Caco-2 (cell line): ENCODE measurements at regions not wholly inside any gene's neighbourhood (a gene's known extent, or its start where the extent isn't known, plus 50 kb on each side); places are given as distances from the start of the nearest gene placed in this dataset.
A peak's percentile ranks its signal among the peaks of the same experiment; 100 is the strongest.

Experiments used
- BruUV-seq: library from RNA; stranded (reverse); fragments of 400-500 nt; replicated peaks from 2 replicates; lab custom pipeline; 2021; lab: Mats Ljungman, UMichigan
- CTCF ChIA-PET: fragments of 300-600 bp; sonication (Branson Sonifier 250); formaldehyde crosslinking; loops from one replicate; lab custom pipeline; 2022; ENCODE audit warnings: antibody characterized with exemption; lab: Charles Lee
- POLR2A ChIA-PET: fragments of 300-600 bp; sonication (Branson Sonifier 250); formaldehyde crosslinking; loops from one replicate; lab custom pipeline; 2022; ENCODE audit warnings: antibody characterized with exemption; lab: Charles Lee
- DNase-seq, 2 experiments: peaks; one replicate each; pipeline versions ENCODE4 v3.0.0 to v3.0.0-alpha.2; 2020 to 2022
- H3K27me3 ChIP-seq: replicated peaks from 2 replicates; pipeline ENCODE4 v1.6.0; 2011; ENCODE audit warnings: low read length; ENCODE audit not compliant: control insufficient read depth, insufficient read depth
- H3K36me3 ChIP-seq: 2 replicates; pipeline ENCODE4 v1.5.1; 2011; ENCODE audit warnings: low read length; ENCODE audit not compliant: control insufficient read depth, insufficient read depth
- H3K4me1 ChIP-seq: fragments of 250-450 bp; sonication (Bioruptor Pico); 2 replicates; pipeline ENCODE4 v1.5.1; 2020; ENCODE audit warnings: mild to moderate bottlenecking
- H3K4me3 ChIP-seq: 2 replicates; pipeline ENCODE4 v1.5.1; 2011; ENCODE audit warnings: low read depth, mild to moderate bottlenecking, control low read depth, low read length
- H3K9me3 ChIP-seq: fragments of 250-450 bp; sonication (Bioruptor Pico); 2 replicates; pipeline ENCODE4 v1.5.1; 2020; ENCODE audit warnings: mild to moderate bottlenecking, moderate library complexity
- H3K27ac Mint-ChIP-seq: one replicate; pipeline ENCODE4 v1.8.0; 2022; ENCODE audit warnings: mixed read lengths; ENCODE audit not compliant: unreplicated experiment
- H3K27me3 Mint-ChIP-seq: one replicate; pipeline ENCODE4 v1.8.0; 2022; ENCODE audit warnings: mixed read lengths; ENCODE audit not compliant: insufficient read depth, unreplicated experiment
- H3K36me3 Mint-ChIP-seq: one replicate; pipeline ENCODE4 v1.8.0; 2022; ENCODE audit warnings: mild to moderate bottlenecking, mixed read lengths; ENCODE audit not compliant: insufficient read depth, unreplicated experiment
- H3K4me1 Mint-ChIP-seq: one replicate; pipeline ENCODE4 v1.8.0; 2022; ENCODE audit warnings: low read depth, mixed read lengths; ENCODE audit not compliant: unreplicated experiment
- H3K4me3 Mint-ChIP-seq: one replicate; pipeline ENCODE4 v1.8.0; 2022; ENCODE audit warnings: mild to moderate bottlenecking, moderate library complexity, mixed read lengths; ENCODE audit not compliant: unreplicated experiment
- H3K9me3 Mint-ChIP-seq: one replicate; pipeline ENCODE4 v1.8.0; 2022; ENCODE audit warnings: mixed read lengths; ENCODE audit not compliant: unreplicated experiment
- CTCF ChIP-seq, 2 experiments: fragments of 200-600 bp in 1 of 2; IDR thresholded peaks; 1 replicate in 1 of 2; 2 replicates in 1 of 2; pipeline versions ENCODE4 v1.5.1 to v1.8.0; 2011 to 2022; ENCODE audit warnings: antibody characterized with exemption in 1 of 2, control low read depth in 1 of 2, inconsistent platforms in 1 of 2, low read depth in 1 of 2, low read length in 1 of 2, mild to moderate bottlenecking in 1 of 2, moderate library complexity in 1 of 2; ENCODE audit not compliant: insufficient read depth in 1 of 2, severe bottlenecking in 1 of 2, unreplicated experiment in 1 of 2
- intact Hi-C: fragments of 100-400 bp; cut with micrococcal nuclease; formaldehyde crosslinking; loops from one replicate; pipeline ENCODE4 v1.10.0; 2022; ENCODE audit not compliant: unreplicated experiment

DNA sequence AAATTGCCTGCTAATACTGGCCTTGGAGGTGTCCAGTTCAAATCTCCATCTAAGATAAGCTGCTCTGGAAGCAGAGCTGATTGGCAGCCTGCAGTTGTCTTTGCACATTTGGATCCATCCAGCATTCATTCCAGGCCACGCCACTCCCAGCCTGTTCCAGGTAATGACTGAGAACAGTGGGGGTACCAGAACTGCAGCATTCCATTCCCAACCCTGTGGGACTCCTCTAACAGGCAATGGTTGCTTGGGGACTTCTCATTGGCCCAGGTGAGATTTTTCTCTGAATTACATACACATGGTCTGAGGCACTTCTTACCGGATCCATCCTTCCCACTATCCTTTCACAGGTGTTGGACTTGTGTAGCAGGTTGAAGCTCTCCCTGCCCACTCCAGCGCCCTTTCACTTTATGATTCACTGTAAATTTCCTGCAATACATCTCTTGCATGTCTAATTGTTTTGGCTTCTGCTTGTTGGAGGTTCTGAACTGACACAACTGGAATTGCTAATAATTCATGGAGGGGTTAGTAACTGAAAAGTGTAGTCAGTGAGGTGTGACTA lies 206.1 kb upstream of the ZFHX3 start:
- Mint-ChIP-seq H3K4me3 (no peak overlapping the region), H3K4me1 (no peaks in the 10 kb centered on the region), H3K9me3 (no peaks in the 10 kb centered on the region), H3K27ac (no peak overlapping the region), H3K36me3 (no peaks in the 10 kb centered on the region), H3K27me3 (no peaks in the 10 kb centered on the region)
- ChIA-PET POLR2A (no interaction called here), CTCF (no interaction called here)
- 0 out of 2 replicates have a peak, but pooled peaks cover 3% of the 10 kb centered on the region for H3K9me3 ChIP-seq
- H3K4me3 ChIP-seq: no peak overlapping the region
- DNase-seq: peak; percentile 15 to 50
- no TSS peak for BruUV-seq
- H3K4me1 ChIP-seq: no peaks in the 10 kb centered on the region
- intact Hi-C loops: no loop called here
- no peak for TF ChIP-seq CTCF (IDR thresholded peaks at IDR 0.05; ENCODE audit: insufficient read depth in 1 of 2, low read depth in 1 of 2, low read length in 1 of 2, severe bottlenecking in 1 of 2, unreplicated experiment in 1 of 2)
- H3K27me3 ChIP-seq: no peaks in the 10 kb centered on the region
- H3K36me3 ChIP-seq: no peaks in the 10 kb centered on the region

- ChIA-PET CTCF (no interaction called here), POLR2A (no interaction called here)
- H3K36me3 Mint-ChIP-seq: no peaks in the 10 kb centered on the region
- H3K27me3 ChIP-seq: no peaks in the 10 kb centered on the region
- H3K27me3 Mint-ChIP-seq: no peaks in the 10 kb centered on the region
- H3K4me1 Mint-ChIP-seq: no peaks in the 10 kb centered on the region
- no peak for TF ChIP-seq CTCF (IDR thresholded peaks at IDR 0.05; ENCODE audit: insufficient read depth in 1 of 2, low read depth in 1 of 2, low read length in 1 of 2, severe bottlenecking in 1 of 2, unreplicated experiment in 1 of 2)
- no peak for DNase-seq
- intact Hi-C loops: no loop called here
- 0 out of 2 replicates have a peak, but pooled peaks cover 3% of the 10 kb centered on the region for H3K9me3 ChIP-seq
- BruUV-seq: no TSS peak
- no peak overlapping the region for H3K4me3 ChIP-seq
- H3K4me3 Mint-ChIP-seq: no peak overlapping the region
- no peaks in the 10 kb centered on the region for H3K36me3 ChIP-seq
- H3K27ac Mint-ChIP-seq: no peak overlapping the region
- no peaks in the 10 kb centered on the region for H3K4me1 ChIP-seq
- no peaks in the 10 kb centered on the region for H3K9me3 Mint-ChIP-seq
Measured at GRCh38 chr16:73252446-73252845, 204.5 kb upstream of the ZFHX3 start.

DNA sequence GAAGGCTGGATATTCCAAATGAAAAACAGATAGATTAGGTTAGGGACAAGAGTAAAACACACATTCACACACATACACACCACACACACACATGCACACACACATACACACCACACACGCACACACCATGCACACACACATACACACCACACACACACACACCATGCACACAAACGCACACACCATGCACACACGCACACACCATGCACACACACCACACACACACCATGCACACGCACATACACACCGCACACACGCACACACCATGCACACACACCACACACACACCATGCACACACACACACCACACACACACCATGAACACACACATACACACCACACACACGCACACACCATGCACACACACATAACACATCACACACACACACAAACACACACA lies 203.7 kb upstream of the ZFHX3 start:
- ChIA-PET POLR2A (no interaction called here), CTCF (no interaction called here)
- H3K4me3 ChIP-seq: no peak overlapping the region
- no peaks in the 10 kb centered on the region for H3K27me3 ChIP-seq
- H3K27ac Mint-ChIP-seq: no peak overlapping the region
- DNase-seq: no peak
- TF ChIP-seq CTCF (IDR thresholded peaks at IDR 0.05; ENCODE audit: insufficient read depth in 1 of 2, low read depth in 1 of 2, low read length in 1 of 2, severe bottlenecking in 1 of 2, unreplicated experiment in 1 of 2): no peak
- H3K9me3 ChIP-seq: 0 out of 2 replicates have a peak, but pooled peaks cover 3% of the 10 kb centered on the region
- H3K27me3 Mint-ChIP-seq: no peaks in the 10 kb centered on the region
- BruUV-seq: no TSS peak
- no peaks in the 10 kb centered on the region for H3K9me3 Mint-ChIP-seq
- H3K36me3 ChIP-seq: no peaks in the 10 kb centered on the region
- intact Hi-C loops: no loop called here
- H3K4me1 ChIP-seq: no peaks in the 10 kb centered on the region
- no peaks in the 10 kb centered on the region for H3K36me3 Mint-ChIP-seq
- H3K4me3 Mint-ChIP-seq: no peak overlapping the region
- no peaks in the 10 kb centered on the region for H3K4me1 Mint-ChIP-seq
